Loucy (cell line): ENCODE measurements at regions not wholly inside any gene's neighbourhood (a gene's known extent, or its start where the extent isn't known, plus 50 kb on each side); places are given as distances from the start of the nearest gene placed in this dataset.

Experiments used
- H2AFZ ChIP-seq: fragments of 200-600 bp; sonication (generic); 2 replicates; pipeline ENCODE4 v1.6.0; 2016; ENCODE audit warnings: antibody characterized with exemption, mild to moderate bottlenecking, low read length, moderate library complexity
- H3F3A ChIP-seq: fragments of 200-600 bp; 2 replicates; pipeline ENCODE4 v1.6.0; 2016; ENCODE audit warnings: antibody characterized with exemption, low read depth, mild to moderate bottlenecking
- H3K27me3 ChIP-seq: fragments of 200-600 bp; sonication (generic); 2 replicates; pipeline ENCODE4 v1.6.1; 2014; ENCODE audit warnings: low read length, mild to moderate bottlenecking; ENCODE audit not compliant: insufficient read depth, poor library complexity, severe bottlenecking
- H3K36me3 ChIP-seq: fragments of 200-600 bp; sonication (generic); 2 replicates; pipeline ENCODE4 v1.6.1; 2016; ENCODE audit warnings: low read length; ENCODE audit not compliant: insufficient read depth
- H3K4me1 ChIP-seq: fragments of 200-600 bp; sonication (generic); 2 replicates; pipeline ENCODE4 v1.5.1; 2014; ENCODE audit warnings: low read length, mild to moderate bottlenecking; ENCODE audit not compliant: insufficient read depth, poor library complexity, severe bottlenecking
- H3K4me2 ChIP-seq: fragments of 200-600 bp; sonication (generic); 2 replicates; pipeline ENCODE4 v1.6.0; 2014; ENCODE audit warnings: antibody characterized with exemption, low read length, low read depth, mild to moderate bottlenecking; ENCODE audit not compliant: poor library complexity, severe bottlenecking
- H3K4me3 ChIP-seq: fragments of 200-600 bp; sonication (generic); 2 replicates; pipeline ENCODE4 v1.5.1; 2014; ENCODE audit warnings: low read length, mild to moderate bottlenecking, mixed read lengths; ENCODE audit not compliant: poor library complexity, severe bottlenecking
- H3K79me2 ChIP-seq: fragments of 200-600 bp; sonication (generic); 2 replicates; pipeline ENCODE4 v1.6.1; 2014; ENCODE audit warnings: low read length; ENCODE audit not compliant: insufficient read depth
- H3K9ac ChIP-seq: fragments of 200-600 bp; sonication (generic); 2 replicates; pipeline ENCODE4 v1.6.0; 2014; ENCODE audit warnings: mild to moderate bottlenecking, low read depth, low read length, moderate library complexity; ENCODE audit not compliant: poor library complexity, severe bottlenecking
- H3K9me2 ChIP-seq: fragments of 200-600 bp; sonication (generic); replicated peaks from 2 replicates; pipeline ENCODE4 v1.6.1; 2016; ENCODE audit warnings: low read depth, low read length, mixed read lengths
- H3K9me3 ChIP-seq: fragments of 200-600 bp; sonication (generic); 2 replicates; pipeline ENCODE4 v1.6.1; 2014; ENCODE audit warnings: mild to moderate bottlenecking, antibody characterized with exemption, low read length, low read depth; ENCODE audit not compliant: insufficient read depth
- H4K20me1 ChIP-seq: fragments of 200-600 bp; sonication (generic); 2 replicates; pipeline ENCODE4 v1.6.0; 2014; ENCODE audit warnings: antibody characterized with exemption, low read length, mild to moderate bottlenecking; ENCODE audit not compliant: insufficient read depth, poor library complexity, severe bottlenecking
- CTCF ChIP-seq: fragments of 200-600 bp; sonication (generic); conservative IDR thresholded peaks from 2 replicates; pipeline ENCODE4 v1.5.1; 2014; ENCODE audit warnings: mild to moderate bottlenecking, antibody characterized with exemption, low read length
- EZH2phosphoT487 ChIP-seq: fragments of 200-600 bp; IDR thresholded peaks from 2 replicates; pipeline ENCODE4 v1.6.1; 2018; ENCODE audit warnings: antibody characterized with exemption, mild to moderate bottlenecking, moderate library complexity, borderline replicate concordance

GRCh38 chr4:95728145-95728544, 111.7 kb upstream of the PDHA2 start:
- Histone ChIP-seq H3K9me2 (no peaks in the 10 kb centered on the region), H3K27me3 (no peaks in the 10 kb centered on the region), H4K20me1 (no peaks in the 10 kb centered on the region), H3K4me2 (no peak overlapping the region), H2AFZ (no peak overlapping the region), H3F3A (no peaks in the 10 kb centered on the region), H3K9me3 (no peaks in the 10 kb centered on the region), H3K9ac (no peak overlapping the region), H3K4me1 (no peaks in the 10 kb centered on the region), H3K79me2 (no peaks in the 10 kb centered on the region), H3K36me3 (no peaks in the 10 kb centered on the region), H3K4me3 (no peak overlapping the region)
- TF ChIP-seq EZH2phosphoT487 (no peak), CTCF (no peak)

- H3K9me2 ChIP-seq = no peaks in the 10 kb centered on the region
- H4K20me1 ChIP-seq = no peaks in the 10 kb centered on the region
- H3K4me3 ChIP-seq = no peak overlapping the region
- no peaks in the 10 kb centered on the region for H3K27me3 ChIP-seq
- H2AFZ ChIP-seq = no peak overlapping the region
- no peaks in the 10 kb centered on the region for H3K36me3 ChIP-seq
- TF ChIP-seq CTCF (no peak), EZH2phosphoT487 (no peak)
- H3K9ac ChIP-seq = no peak overlapping the region
- no peaks in the 10 kb centered on the region for H3K4me1 ChIP-seq
- H3F3A ChIP-seq = no peaks in the 10 kb centered on the region
- H3K9me3 ChIP-seq = no peaks in the 10 kb centered on the region
- H3K4me2 ChIP-seq = no peak overlapping the region
- no peaks in the 10 kb centered on the region for H3K79me2 ChIP-seq
These were observed 124.1 kb upstream of the PDHA2 start for GRCh38 chr4:95715830-95716229.

- no peaks in the 10 kb centered on the region for H3K9me3 ChIP-seq
- H3K4me1 ChIP-seq = no peaks in the 10 kb centered on the region
These were observed 125.3 kb upstream of the PDHA2 start for GRCh38 chr4:95714571-95714970.

More at GRCh38 chr4:95714571-95714970, 125.3 kb upstream of the PDHA2 start:
- Histone ChIP-seq H2AFZ (no peak overlapping the region), H3K27me3 (no peaks in the 10 kb centered on the region), H3K79me2 (no peaks in the 10 kb centered on the region), H3K4me3 (no peak overlapping the region), H3K9ac (no peak overlapping the region), H3F3A (no peaks in the 10 kb centered on the region), H3K4me2 (no peak overlapping the region), H3K36me3 (no peaks in the 10 kb centered on the region), H4K20me1 (no peaks in the 10 kb centered on the region), H3K9me2 (no peaks in the 10 kb centered on the region)
- TF ChIP-seq EZH2phosphoT487 (no peak), CTCF (no peak)
